Endothelial cell of umbilical vein (primary cell): ENCODE measurements at regions not wholly inside any gene's neighbourhood (a gene's known extent, or its start where the extent isn't known, plus 50 kb on each side); places are given as distances from the start of the nearest gene placed in this dataset.
"Not testable (repeated sequence)": the region's sequence is repeated elsewhere in the genome, so short reads cannot be mapped to it uniquely, and the experiment has no call there.

ENCODE experiments used
- BruUV-seq: library from RNA; stranded (reverse); fragments of 400-500 nt; replicated peaks from 2 replicates; lab custom pipeline; 2021; lab: Mats Ljungman, UMichigan
- CTCF ChIA-PET: fragments of 300-600, 350-600 bp; sonication (Branson Sonifier 250); formaldehyde crosslinking; loops from one replicate; lab custom pipeline; 2021; ENCODE audit warnings: antibody characterized with exemption, inconsistent platforms; lab: Charles Lee
- POLR2A ChIA-PET: fragments of 300-600, 350-600 bp; sonication (Branson Sonifier 250); formaldehyde crosslinking; loops from one replicate; lab custom pipeline; 2021; ENCODE audit warnings: antibody characterized with exemption, inconsistent platforms; lab: Charles Lee
- DNase-seq: peaks from one replicate; pipeline ENCODE4 v3.0.0-alpha.2; 2011; ENCODE audit warnings: low read depth, low spot score
- FAIRE-seq: peaks from 2 replicates; lab custom pipeline; 2011; peaks lifted over from hg19 to GRCh38; lab: Jason Lieb, UNC
- H2AFZ ChIP-seq: 2 replicates; pipeline ENCODE4 v1.6.0; 2012; ENCODE audit warnings: low read depth, low read length, control low read depth, inconsistent platforms
- H3K27ac ChIP-seq: 2 replicates; pipeline ENCODE4 v1.5.1; 2011; ENCODE audit warnings: low read depth, mild to moderate bottlenecking, control low read depth, low read length, moderate library complexity; ENCODE audit not compliant: insufficient read depth
- H3K27me3 ChIP-seq, 2 experiments: 2 replicates each; pipeline versions ENCODE4 v1.6.0 to v1.6.1; 2011; ENCODE audit warnings: low read length in 2 of 2, mixed read lengths in 1 of 2; ENCODE audit not compliant: control insufficient read depth in 2 of 2, insufficient read depth in 2 of 2
- H3K36me3 ChIP-seq, 2 experiments: 2 replicates in 1 of 2; 3 replicates in 1 of 2; pipeline ENCODE4 v1.5.1; 2011; ENCODE audit warnings: low read length in 2 of 2, mild to moderate bottlenecking in 1 of 2, moderate library complexity in 1 of 2; ENCODE audit not compliant: control insufficient read depth in 2 of 2, insufficient read depth in 2 of 2; ENCODE audit errors: extremely low read depth in 1 of 2
- H3K4me1 ChIP-seq: 3 replicates; pipeline ENCODE4 v1.5.1; 2011; ENCODE audit warnings: mild to moderate bottlenecking, low read length; ENCODE audit not compliant: control insufficient read depth, insufficient read depth; ENCODE audit errors: extremely low read depth
- H3K4me2 ChIP-seq: 2 replicates; pipeline ENCODE4 v1.6.1; 2011; ENCODE audit warnings: low read length, control low read depth, mixed read lengths; ENCODE audit not compliant: insufficient read depth
- H3K4me3 ChIP-seq, 3 experiments: fragments of 200-600 bp in 1 of 3; sonication (generic), shearing (Covaris generic) in 1 of 3; replicated peaks in 1 of 3; 2 replicates each; pipeline ENCODE4 v1.5.1; 2011 to 2016; ENCODE audit warnings: control low read depth in 3 of 3, low read length in 3 of 3, mild to moderate bottlenecking in 2 of 3, inconsistent platforms in 1 of 3, low read depth in 1 of 3, moderate library complexity in 1 of 3; ENCODE audit not compliant: insufficient read depth in 1 of 3
- H3K79me2 ChIP-seq: 2 replicates; pipeline ENCODE4 v1.6.0; 2012; ENCODE audit warnings: low read length, inconsistent platforms; ENCODE audit not compliant: control insufficient read depth, insufficient read depth
- H3K9ac ChIP-seq: replicated peaks from 2 replicates; pipeline ENCODE3; 2011; ENCODE audit warnings: low read length, control low read depth; ENCODE audit not compliant: insufficient read depth; ENCODE audit errors: extremely low read depth
- H3K9me1 ChIP-seq: replicated peaks from 3 replicates; pipeline ENCODE4 v1.6.0; 2011; ENCODE audit warnings: mild to moderate bottlenecking, low read length; ENCODE audit not compliant: control insufficient read depth, insufficient read depth; ENCODE audit errors: extremely low read depth
- H3K9me3 ChIP-seq: replicated peaks from 2 replicates; pipeline ENCODE4 v1.5.1; 2012; ENCODE audit warnings: low read length, inconsistent platforms; ENCODE audit not compliant: control insufficient read depth, insufficient read depth
- H4K20me1 ChIP-seq: replicated peaks from 2 replicates; pipeline ENCODE3; 2011; ENCODE audit warnings: mild to moderate bottlenecking, low read length; ENCODE audit not compliant: control insufficient read depth, insufficient read depth; ENCODE audit errors: extremely low read depth
- EZH2 ChIP-seq: IDR thresholded peaks from 2 replicates; pipeline ENCODE4 v1.6.1; 2012; ENCODE audit warnings: borderline replicate concordance, low read depth, mild to moderate bottlenecking, moderate library complexity, low read length, inconsistent platforms; ENCODE audit not compliant: severe bottlenecking
- FOS ChIP-seq: IDR thresholded peaks from 2 replicates; pipeline ENCODE4 v1.6.1; 2011; ENCODE audit warnings: mild to moderate bottlenecking, low read length, moderate library complexity, borderline replicate concordance; ENCODE audit not compliant: insufficient read depth
- GATA2 ChIP-seq: IDR thresholded peaks from 2 replicates; pipeline ENCODE4 v1.7.0; 2011; ENCODE audit warnings: low read depth, mild to moderate bottlenecking, moderate library complexity, mixed read lengths, low read length; ENCODE audit not compliant: insufficient read length, insufficient read depth
- JUN ChIP-seq: IDR thresholded peaks from 2 replicates; pipeline ENCODE4 v1.6.1; 2011; ENCODE audit warnings: borderline replicate concordance, low read depth; ENCODE audit not compliant: insufficient read length, insufficient read depth
- MYC ChIP-seq: IDR thresholded peaks from one replicate; pipeline ENCODE4 v1.6.1; 2011; ENCODE audit warnings: mild to moderate bottlenecking, low read depth, low read length
- POLR2A ChIP-seq: IDR thresholded peaks from 2 replicates; pipeline ENCODE4 v1.6.1; 2012; ENCODE audit warnings: low read depth, mild to moderate bottlenecking, control low read depth, low read length
- POLR2AphosphoS5 ChIP-seq: IDR thresholded peaks from 2 replicates; pipeline ENCODE4 v1.6.1; 2012; ENCODE audit warnings: low read depth, mild to moderate bottlenecking, control low read depth, low read length, moderate library complexity; ENCODE audit not compliant: insufficient read depth
- dilution Hi-C: fragments of 300-500 bp; cut with MboI; formaldehyde crosslinking; loops from one replicate; pipeline ENCODE4 v1.15.0; 2019; ENCODE audit warnings: low sequenced_read_pairs; ENCODE audit not compliant: extremely low pct_ligation_motif_present
- intact Hi-C: fragments of 100-400 bp; cut with micrococcal nuclease; formaldehyde crosslinking; loops from one replicate; pipeline ENCODE4 v1.10.0; 2022
- TF ChIP-seq, protein P1 (sequence below), 2 donors: IDR thresholded peaks; 1 replicate in 1 of 2; 2 replicates in 1 of 2; pipeline ENCODE4 v1.5.1; 2011; ENCODE audit warnings: low read length in 2 of 2, mild to moderate bottlenecking in 2 of 2, moderate library complexity in 2 of 2, control low read depth in 1 of 2, inconsistent platforms in 1 of 2, low read depth in 1 of 2; ENCODE audit not compliant: insufficient read depth in 1 of 2; ENCODE audit errors: extremely low read depth in 1 of 2
- TF ChIP-seq, protein P2 (sequence below): IDR thresholded peaks from 2 replicates; pipeline ENCODE4 v1.6.1; 2011; ENCODE audit not compliant: insufficient read depth, insufficient read length

DNA sequence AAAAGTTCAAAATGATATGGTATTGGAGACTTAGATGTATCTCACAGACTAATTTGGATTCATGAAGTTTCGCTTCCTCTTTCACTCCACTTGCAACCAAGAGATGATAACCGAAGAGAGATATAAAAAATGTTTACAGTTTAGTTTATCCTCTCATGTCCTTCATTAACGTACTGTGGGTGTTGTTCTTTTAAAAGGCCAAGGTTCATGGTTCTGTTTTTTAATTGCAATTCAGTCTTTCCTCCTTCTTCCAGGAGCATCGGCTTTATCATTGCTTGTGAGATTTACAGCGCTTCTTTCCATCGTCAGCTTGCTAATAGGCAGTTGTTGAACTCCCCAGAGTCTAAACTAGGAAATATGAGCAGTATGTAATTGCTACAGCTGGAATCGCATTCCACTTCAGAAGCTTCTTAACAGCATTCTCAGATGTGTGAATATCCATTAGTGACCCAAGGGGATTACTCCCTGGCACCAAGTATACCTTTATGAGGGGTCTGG is 75.9 kb upstream of the HGF start:
- Histone ChIP-seq H3K9ac (no peak overlapping the region), H3K79me2 (no peaks in the 10 kb centered on the region), H3K27me3 (no peaks in the 10 kb centered on the region), H3K36me3 (no peaks in the 10 kb centered on the region), H3K27ac (no peak overlapping the region), H3K9me3 (no peaks in the 10 kb centered on the region), H3K9me1 (peaks cover 2% of the 10 kb centered on the region), H2AFZ (no peak overlapping the region), H4K20me1 (no peaks in the 10 kb centered on the region), H3K4me2 (peak overlapping the region; percentile 30), H3K4me1 (peaks cover 8% of the 10 kb centered on the region), H3K4me3 (no peak overlapping the region)
- TF ChIP-seq EZH2 (no peak), FOS (no peak), MYC (no peak), POLR2A (no peak), JUN (no peak), GATA2 (no peak), POLR2AphosphoS5 (no peak)
- TF ChIP-seq, protein P1, sequence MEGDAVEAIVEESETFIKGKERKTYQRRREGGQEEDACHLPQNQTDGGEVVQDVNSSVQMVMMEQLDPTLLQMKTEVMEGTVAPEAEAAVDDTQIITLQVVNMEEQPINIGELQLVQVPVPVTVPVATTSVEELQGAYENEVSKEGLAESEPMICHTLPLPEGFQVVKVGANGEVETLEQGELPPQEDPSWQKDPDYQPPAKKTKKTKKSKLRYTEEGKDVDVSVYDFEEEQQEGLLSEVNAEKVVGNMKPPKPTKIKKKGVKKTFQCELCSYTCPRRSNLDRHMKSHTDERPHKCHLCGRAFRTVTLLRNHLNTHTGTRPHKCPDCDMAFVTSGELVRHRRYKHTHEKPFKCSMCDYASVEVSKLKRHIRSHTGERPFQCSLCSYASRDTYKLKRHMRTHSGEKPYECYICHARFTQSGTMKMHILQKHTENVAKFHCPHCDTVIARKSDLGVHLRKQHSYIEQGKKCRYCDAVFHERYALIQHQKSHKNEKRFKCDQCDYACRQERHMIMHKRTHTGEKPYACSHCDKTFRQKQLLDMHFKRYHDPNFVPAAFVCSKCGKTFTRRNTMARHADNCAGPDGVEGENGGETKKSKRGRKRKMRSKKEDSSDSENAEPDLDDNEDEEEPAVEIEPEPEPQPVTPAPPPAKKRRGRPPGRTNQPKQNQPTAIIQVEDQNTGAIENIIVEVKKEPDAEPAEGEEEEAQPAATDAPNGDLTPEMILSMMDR (IDR thresholded peaks at IDR 0.05; ENCODE audit: extremely low read depth in 1 of 2, insufficient read depth in 1 of 2, low read depth in 1 of 2, low read length in 2 of 2): no peak
- TF ChIP-seq, protein P2, sequence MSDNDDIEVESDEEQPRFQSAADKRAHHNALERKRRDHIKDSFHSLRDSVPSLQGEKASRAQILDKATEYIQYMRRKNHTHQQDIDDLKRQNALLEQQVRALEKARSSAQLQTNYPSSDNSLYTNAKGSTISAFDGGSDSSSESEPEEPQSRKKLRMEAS: no peak
- FAIRE-seq: no peak
- dilution Hi-C loops (no loop called here), intact Hi-C loops (no loop called here)
- BruUV-seq: no TSS peak
- CTCF ChIA-PET: interaction anchor here (1.5 to 2.4 kb wide), 2 partner anchors 12 to 57 kb away, joined by 3 to 9 read pairs; no protein-coding TSS in a partner anchor
- POLR2A ChIA-PET: no interaction called here
- DNase-seq: peak; percentile 4

DNA sequence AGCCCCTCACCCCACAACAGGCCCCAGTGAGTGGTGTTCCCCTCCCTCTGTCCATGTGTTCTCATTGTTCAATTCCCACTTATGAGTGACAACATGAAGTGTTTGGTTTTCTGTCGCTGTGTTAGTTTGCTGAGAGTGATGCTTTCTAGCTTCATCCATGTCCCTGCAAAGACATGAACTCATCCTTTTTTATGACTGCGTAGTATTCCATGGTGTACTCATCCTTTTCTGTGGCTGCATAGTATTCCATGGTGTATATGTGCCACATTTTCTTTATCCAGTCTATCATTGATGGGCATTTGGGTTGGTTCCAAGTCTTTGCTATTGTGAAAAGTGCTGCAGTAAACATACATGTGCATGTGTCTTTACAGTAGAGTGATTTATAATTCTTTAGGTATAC is 73.8 kb upstream of the HGF start:
- BruUV-seq: not testable (repeated sequence)

More for the DNA sequence above, 73.8 kb upstream of the HGF start:
- POLR2A ChIA-PET, H3K36me3 ChIP-seq, CTCF ChIA-PET, H3K79me2 ChIP-seq, FAIRE-seq, H2AFZ ChIP-seq, intact Hi-C loops, DNase-seq, H3K27me3 ChIP-seq, H3K4me2 ChIP-seq, H3K9ac ChIP-seq, dilution Hi-C loops, H4K20me1 ChIP-seq, H3K9me3 ChIP-seq, H3K9me1 ChIP-seq, H3K4me1 ChIP-seq, H3K4me3 ChIP-seq, H3K27ac ChIP-seq: not testable (repeated sequence)
